ENCODE measurements at regions not wholly inside any gene's neighbourhood (a gene's known extent, or its start where the extent isn't known, plus 50 kb on each side); places are given as distances from the start of the nearest gene placed in this dataset.

DNA sequence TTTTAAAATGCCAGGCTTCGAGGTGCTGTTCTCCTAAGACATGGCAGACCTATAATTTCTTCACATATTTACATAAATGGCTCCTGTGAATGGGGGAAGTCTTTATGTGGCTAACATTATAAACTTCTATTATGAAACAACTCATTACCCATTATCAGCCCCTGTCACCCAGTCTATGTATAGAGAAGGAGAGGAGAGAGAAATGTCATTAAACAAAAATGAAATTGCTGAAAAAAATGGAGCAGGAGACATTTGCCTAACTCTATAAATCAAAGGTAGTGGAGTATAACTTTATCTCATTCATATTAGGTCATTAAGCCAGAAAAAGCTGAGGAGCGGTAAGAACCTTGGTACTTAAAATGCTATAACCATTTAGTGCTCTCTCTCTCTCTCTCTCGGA is 71.9 kb upstream of the KRR1 start:
- H4K20me1 ChIP-seq (ENCODE audit: control insufficient read depth, extremely low read depth, insufficient read depth, low read length), result no peaks in the 10 kb centered on the region
- H3K9me3 ChIP-seq (ENCODE audit: control insufficient read depth, insufficient read depth, low read depth, low read length), result no peaks in the 10 kb centered on the region
- no peak for DNase-seq (ENCODE audit: low read depth in 2 of 2)
- no peak overlapping the region for H3K27ac ChIP-seq (ENCODE audit: insufficient read depth, low read length)
- no peak for TF ChIP-seq CTCF (conservative IDR thresholded peaks at IDR 0.05 in 1 of 2, IDR thresholded peaks at IDR 0.05 in 1 of 2; ENCODE audit: low read depth in 1 of 2, low read length in 2 of 2)
- no peak for TF ChIP-seq EZH2 (IDR thresholded peaks at IDR 0.05; ENCODE audit: low read length, missing control alignments)
- no peaks in the 10 kb centered on the region for H3K4me1 ChIP-seq (ENCODE audit: control insufficient read depth, extremely low read depth, insufficient read depth, low read length)
- H3K9ac ChIP-seq (ENCODE audit: insufficient read depth, low read length), result no peak overlapping the region
- no peak overlapping the region for H3K4me2 ChIP-seq (ENCODE audit: extremely low read depth, insufficient read depth, low read length)
- H2AFZ ChIP-seq (ENCODE audit: low read length), result no peak overlapping the region
- no peak overlapping the region for H3K4me3 ChIP-seq (replicated peaks in 1 of 4; ENCODE audit: control extremely low read depth in 1 of 4, insufficient read depth in 1 of 4, low read depth in 3 of 4, low read length in 4 of 4)
- no peaks in the 10 kb centered on the region for H3K79me2 ChIP-seq (ENCODE audit: control insufficient read depth, insufficient read depth, low read length)
- H3K36me3 ChIP-seq (ENCODE audit: control insufficient read depth, insufficient read depth, low read length), result no peaks in the 10 kb centered on the region
- no peaks in the 10 kb centered on the region for H3K27me3 ChIP-seq (ENCODE audit: control insufficient read depth, insufficient read depth, low read length)

DNA sequence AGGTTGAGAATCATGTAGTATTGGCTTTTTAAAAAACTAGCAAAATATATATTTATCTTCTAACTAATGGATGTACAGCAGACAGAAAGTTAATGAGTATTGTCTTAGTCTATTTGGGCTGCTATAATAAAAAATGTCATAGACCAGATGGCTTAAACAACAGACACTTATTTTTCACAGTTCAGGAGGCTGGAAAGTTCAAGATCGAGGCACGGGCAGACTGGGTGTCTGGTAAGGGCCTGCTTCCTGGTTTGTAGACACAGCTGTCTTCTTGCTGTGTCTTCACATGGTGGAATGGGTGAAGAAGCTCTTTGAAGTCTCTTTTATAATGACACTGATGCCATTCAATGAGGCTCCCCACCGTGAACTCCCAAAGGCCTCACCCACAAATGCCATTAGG is 70.1 kb upstream of the KRR1 start:
- TF ChIP-seq CTCF (conservative IDR thresholded peaks at IDR 0.05 in 1 of 2, IDR thresholded peaks at IDR 0.05 in 1 of 2; ENCODE audit: low read depth in 1 of 2, low read length in 2 of 2) (no peak), EZH2 (IDR thresholded peaks at IDR 0.05; ENCODE audit: low read length, missing control alignments) (no peak)
- Histone ChIP-seq H3K36me3 (ENCODE audit: control insufficient read depth, insufficient read depth, low read length) (no peaks in the 10 kb centered on the region), H3K9me3 (ENCODE audit: control insufficient read depth, insufficient read depth, low read depth, low read length) (no peaks in the 10 kb centered on the region), H3K9ac (ENCODE audit: insufficient read depth, low read length) (no peak overlapping the region), H3K4me1 (ENCODE audit: control insufficient read depth, extremely low read depth, insufficient read depth, low read length) (no peaks in the 10 kb centered on the region), H2AFZ (ENCODE audit: low read length) (peak overlapping the region; percentile 78), H3K4me2 (ENCODE audit: extremely low read depth, insufficient read depth, low read length) (peak overlapping the region; percentile 11), H3K4me3 (replicated peaks in 1 of 4; ENCODE audit: control extremely low read depth in 1 of 4, insufficient read depth in 1 of 4, low read depth in 3 of 4, low read length in 4 of 4) (no peak overlapping the region), H4K20me1 (ENCODE audit: control insufficient read depth, extremely low read depth, insufficient read depth, low read length) (no peaks in the 10 kb centered on the region), H3K27me3 (ENCODE audit: control insufficient read depth, insufficient read depth, low read length) (no peaks in the 10 kb centered on the region), H3K79me2 (ENCODE audit: control insufficient read depth, insufficient read depth, low read length) (no peaks in the 10 kb centered on the region), H3K27ac (ENCODE audit: insufficient read depth, low read length) (no peak overlapping the region)
- DNase-seq (ENCODE audit: low read depth in 2 of 2), result no peak

- Histone ChIP-seq H3K27me3 (ENCODE audit: control insufficient read depth, insufficient read depth, low read length) (no peaks in the 10 kb centered on the region), H3K36me3 (ENCODE audit: control insufficient read depth, insufficient read depth, low read length) (no peaks in the 10 kb centered on the region), H3K79me2 (ENCODE audit: control insufficient read depth, insufficient read depth, low read length) (no peaks in the 10 kb centered on the region), H3K4me2 (ENCODE audit: extremely low read depth, insufficient read depth, low read length) (no peak overlapping the region), H2AFZ (ENCODE audit: low read length) (no peak overlapping the region), H3K27ac (ENCODE audit: insufficient read depth, low read length) (no peak overlapping the region), H3K4me1 (ENCODE audit: control insufficient read depth, extremely low read depth, insufficient read depth, low read length) (no peaks in the 10 kb centered on the region), H3K9ac (ENCODE audit: insufficient read depth, low read length) (no peak overlapping the region), H3K9me3 (ENCODE audit: control insufficient read depth, insufficient read depth, low read depth, low read length) (no peaks in the 10 kb centered on the region), H4K20me1 (ENCODE audit: control insufficient read depth, extremely low read depth, insufficient read depth, low read length) (no peaks in the 10 kb centered on the region), H3K4me3 (replicated peaks in 1 of 4; ENCODE audit: control extremely low read depth in 1 of 4, insufficient read depth in 1 of 4, low read depth in 3 of 4, low read length in 4 of 4) (no peak overlapping the region)
- TF ChIP-seq EZH2 (IDR thresholded peaks at IDR 0.05; ENCODE audit: low read length, missing control alignments), result no peak
- TF ChIP-seq CTCF (conservative IDR thresholded peaks at IDR 0.05 in 1 of 2, IDR thresholded peaks at IDR 0.05 in 1 of 2; ENCODE audit: low read depth in 1 of 2, low read length in 2 of 2), result no peak
- DNase-seq (ENCODE audit: low read depth in 2 of 2), result no peak
Measured at GRCh38 chr12:75579552-75579951, 68.1 kb upstream of the KRR1 start.
